ENCODE measurements at regions not wholly inside any gene's neighbourhood (a gene's known extent, or its start where the extent isn't known, plus 50 kb on each side); places are given as distances from the start of the nearest gene placed in this dataset.

DNA sequence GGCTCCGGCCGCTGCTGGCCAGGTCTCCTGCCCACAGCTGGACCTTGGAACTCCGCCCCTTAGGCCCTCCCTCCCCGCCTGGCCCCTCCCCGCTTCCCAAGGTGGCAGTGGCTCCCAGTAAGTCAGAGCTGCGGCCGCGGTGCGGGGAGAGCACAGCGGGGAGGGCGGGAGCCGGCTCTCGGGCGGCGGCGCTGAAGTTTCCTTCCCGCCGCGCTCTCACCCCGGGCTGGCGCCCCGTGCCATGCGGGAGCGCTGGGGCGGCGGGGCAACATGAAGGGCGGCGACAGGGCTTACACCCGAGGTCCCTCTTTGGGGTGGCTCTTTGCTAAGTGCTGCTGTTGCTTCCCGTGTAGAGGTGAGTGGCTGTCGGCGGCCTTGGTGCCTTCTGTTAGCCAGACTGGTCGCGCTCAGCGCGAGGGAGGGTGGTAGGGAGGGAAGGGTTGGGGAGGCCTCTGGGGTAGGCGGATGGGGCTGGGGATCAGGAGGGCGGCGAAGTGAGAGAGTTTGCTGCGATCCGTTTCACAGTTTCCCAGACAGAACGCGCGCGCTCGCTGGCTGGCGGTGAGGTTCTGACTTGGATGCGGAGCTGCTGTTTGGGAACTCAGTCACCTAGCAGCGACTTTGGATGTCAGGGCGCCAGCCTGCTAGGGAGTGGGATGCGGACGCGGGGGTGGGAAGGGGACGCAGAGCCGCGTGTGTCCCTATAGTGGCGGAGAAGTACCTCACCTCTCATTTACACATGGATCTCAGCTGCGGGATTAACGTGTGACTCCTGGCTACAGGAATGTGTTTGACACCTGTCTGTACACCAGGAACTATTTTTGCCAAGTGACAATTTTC lies 145.5 kb upstream of the UMPS start:
- H3K27ac ChIP-seq (ENCODE audit: low read depth, low read length, poor library complexity, severe bottlenecking), result no peak overlapping the region
- TF ChIP-seq, protein P1, sequence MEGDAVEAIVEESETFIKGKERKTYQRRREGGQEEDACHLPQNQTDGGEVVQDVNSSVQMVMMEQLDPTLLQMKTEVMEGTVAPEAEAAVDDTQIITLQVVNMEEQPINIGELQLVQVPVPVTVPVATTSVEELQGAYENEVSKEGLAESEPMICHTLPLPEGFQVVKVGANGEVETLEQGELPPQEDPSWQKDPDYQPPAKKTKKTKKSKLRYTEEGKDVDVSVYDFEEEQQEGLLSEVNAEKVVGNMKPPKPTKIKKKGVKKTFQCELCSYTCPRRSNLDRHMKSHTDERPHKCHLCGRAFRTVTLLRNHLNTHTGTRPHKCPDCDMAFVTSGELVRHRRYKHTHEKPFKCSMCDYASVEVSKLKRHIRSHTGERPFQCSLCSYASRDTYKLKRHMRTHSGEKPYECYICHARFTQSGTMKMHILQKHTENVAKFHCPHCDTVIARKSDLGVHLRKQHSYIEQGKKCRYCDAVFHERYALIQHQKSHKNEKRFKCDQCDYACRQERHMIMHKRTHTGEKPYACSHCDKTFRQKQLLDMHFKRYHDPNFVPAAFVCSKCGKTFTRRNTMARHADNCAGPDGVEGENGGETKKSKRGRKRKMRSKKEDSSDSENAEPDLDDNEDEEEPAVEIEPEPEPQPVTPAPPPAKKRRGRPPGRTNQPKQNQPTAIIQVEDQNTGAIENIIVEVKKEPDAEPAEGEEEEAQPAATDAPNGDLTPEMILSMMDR (conservative IDR thresholded peaks at IDR 0.05; ENCODE audit: low read length), result no peak
- TF ChIP-seq EZH2phosphoT487 (IDR thresholded peaks at IDR 0.05; ENCODE audit: borderline replicate concordance, low read depth, low read length), result no peak
- H3K9me3 ChIP-seq (ENCODE audit: low read length), result no peaks in the 10 kb centered on the region
- DNase-seq (ENCODE audit: low spot score), result no peak
- no peaks in the 10 kb centered on the region for H3K36me3 ChIP-seq (ENCODE audit: insufficient read depth, low read length)
- no peaks in the 10 kb centered on the region for H3K4me1 ChIP-seq (ENCODE audit: insufficient read depth, low read length, poor library complexity, severe bottlenecking)
- no peaks in the 10 kb centered on the region for H3K9me2 ChIP-seq (ENCODE audit: insufficient read depth, low read length)
- CTCF ChIA-PET (ENCODE audit: unreplicated experiment), result no interaction called here
- H3K79me2 ChIP-seq (ENCODE audit: insufficient read depth, low read depth, low read length), result no peaks in the 10 kb centered on the region
- no peak overlapping the region for H3K4me3 ChIP-seq (ENCODE audit: low read depth, low read length, poor library complexity, severe bottlenecking)
- intact Hi-C loops (cut with micrococcal nuclease; ENCODE audit: unreplicated experiment), result no loop called here
- no peak overlapping the region for H2AFZ ChIP-seq (ENCODE audit: low read length)
- POLR2A ChIA-PET, result no interaction called here
- no peak overlapping the region for H3K4me2 ChIP-seq (ENCODE audit: low read length)
- no peaks in the 10 kb centered on the region for H4K20me1 ChIP-seq (ENCODE audit: insufficient read depth, low read length)
- BruUV-seq (replicated peaks), result no TSS peak

DNA sequence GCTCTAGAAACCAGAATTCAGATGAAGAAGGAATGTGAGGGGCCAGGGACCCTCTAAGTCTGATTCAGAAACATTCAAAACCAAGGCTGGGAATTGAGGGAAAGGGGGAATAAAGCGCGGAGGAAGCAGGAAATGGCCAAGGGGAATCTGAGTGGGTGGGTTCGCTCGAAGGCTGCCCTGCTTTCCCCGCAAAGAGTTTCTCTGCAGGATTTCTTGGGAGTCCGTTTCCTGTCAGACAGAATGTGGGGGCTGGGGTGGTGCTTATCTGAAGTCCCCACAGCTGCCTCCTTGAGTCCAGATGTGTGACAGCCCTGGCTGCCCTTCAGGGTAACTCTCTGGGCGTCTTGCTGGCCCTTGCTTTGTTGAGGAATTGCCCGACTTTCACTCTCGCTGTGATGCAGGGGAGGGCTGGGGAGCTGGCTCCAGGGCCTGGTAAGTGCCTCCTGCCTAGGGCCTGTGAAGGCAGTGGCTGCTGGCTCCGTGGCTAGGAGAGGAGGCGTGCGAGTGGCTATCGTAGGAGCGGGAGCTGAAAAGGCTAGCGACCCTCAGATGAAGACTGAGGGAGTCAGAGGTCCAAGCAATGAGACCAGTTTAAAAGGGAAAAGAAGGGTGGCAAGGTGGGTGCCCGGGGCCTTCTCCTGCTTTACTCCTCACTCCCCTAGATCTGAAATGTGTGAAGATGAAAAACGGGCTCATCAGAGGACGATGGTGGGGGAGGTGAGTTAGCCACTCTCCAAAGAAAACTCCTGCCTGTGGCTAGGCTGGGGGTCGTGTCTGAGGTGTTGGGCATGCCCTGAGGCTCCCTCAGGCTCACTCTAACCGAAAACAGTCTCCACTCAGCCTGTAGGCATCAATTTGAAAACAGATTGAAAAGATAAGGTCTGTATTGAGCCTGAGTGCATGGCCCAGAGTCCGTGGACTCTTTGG lies 143.9 kb upstream of the UMPS start:
- DNase-seq (ENCODE audit: low spot score), result no peak
- H3K4me3 ChIP-seq (ENCODE audit: low read depth, low read length, poor library complexity, severe bottlenecking), result no peak overlapping the region
- H3K9me3 ChIP-seq (ENCODE audit: low read length), result no peaks in the 10 kb centered on the region
- BruUV-seq (replicated peaks), result no TSS peak
- H3K9me2 ChIP-seq (ENCODE audit: insufficient read depth, low read length), result no peaks in the 10 kb centered on the region
- no peaks in the 10 kb centered on the region for H3K36me3 ChIP-seq (ENCODE audit: insufficient read depth, low read length)
- H3K79me2 ChIP-seq (ENCODE audit: insufficient read depth, low read depth, low read length), result no peaks in the 10 kb centered on the region
- no peaks in the 10 kb centered on the region for H3K4me1 ChIP-seq (ENCODE audit: insufficient read depth, low read length, poor library complexity, severe bottlenecking)
- H4K20me1 ChIP-seq (ENCODE audit: insufficient read depth, low read length), result no peaks in the 10 kb centered on the region
- TF ChIP-seq EZH2phosphoT487 (IDR thresholded peaks at IDR 0.05; ENCODE audit: borderline replicate concordance, low read depth, low read length), result no peak
- TF ChIP-seq, protein P1 (conservative IDR thresholded peaks at IDR 0.05; ENCODE audit: low read length), result no peak
- H3K27ac ChIP-seq (ENCODE audit: low read depth, low read length, poor library complexity, severe bottlenecking), result no peak overlapping the region
- no peak overlapping the region for H2AFZ ChIP-seq (ENCODE audit: low read length)
- POLR2A ChIA-PET, result no interaction called here
- intact Hi-C loops (cut with micrococcal nuclease; ENCODE audit: unreplicated experiment), result no loop called here
- no peak overlapping the region for H3K4me2 ChIP-seq (ENCODE audit: low read length)
- CTCF ChIA-PET (ENCODE audit: unreplicated experiment), result no interaction called here

Measured in OCI-LY7 (cell line).